ENCODE measurements at regions not wholly inside any gene's neighbourhood (a gene's known extent, or its start where the extent isn't known, plus 50 kb on each side); places are given as distances from the start of the nearest gene placed in this dataset.

DNA sequence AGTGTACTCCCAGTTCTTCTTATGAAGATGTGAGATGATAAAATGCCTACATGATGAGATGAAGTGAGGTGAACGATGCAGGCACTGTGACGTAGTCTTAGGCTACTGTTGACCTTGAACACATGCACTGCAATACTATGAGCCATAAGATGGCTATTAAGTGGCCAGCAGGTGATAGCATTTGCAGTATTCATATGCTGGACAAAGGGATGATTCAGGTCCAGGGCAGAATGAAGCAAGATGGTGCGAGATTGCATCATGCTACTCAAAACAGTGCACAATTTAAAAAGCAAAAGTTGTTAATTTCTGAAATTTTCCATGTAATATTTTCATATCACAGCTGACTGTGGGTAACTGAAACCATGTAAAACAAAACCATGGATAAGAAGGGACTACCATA, 781.4 kb downstream of the PCDH18 start:
- no peak for TF ChIP-seq POLR2AphosphoS5 (IDR thresholded peaks at IDR 0.05; ENCODE audit: low read depth, low read length)
- no peak for TF ChIP-seq TAF1 (IDR thresholded peaks at IDR 0.05; ENCODE audit: low read depth, low read length)
- no peak for TF ChIP-seq POLR2A (IDR thresholded peaks at IDR 0.05; ENCODE audit: low read depth, low read length)
- TF ChIP-seq PAX5 (IDR thresholded peaks at IDR 0.05; ENCODE audit: insufficient read depth, low read length, severe bottlenecking) = no peak
- TF ChIP-seq SPI1 (IDR thresholded peaks at IDR 0.05; ENCODE audit: low read depth, low read length) = no peak
